PC-3 (cell line): ENCODE measurements at regions not wholly inside any gene's neighbourhood (a gene's known extent, or its start where the extent isn't known, plus 50 kb on each side); places are given as distances from the start of the nearest gene placed in this dataset.

ENCODE experiments used
- CTCF ChIP-seq: fragments of 300-600 bp; sonication (generic); conservative IDR thresholded peaks from 2 replicates; pipeline ENCODE4 v1.5.1; 2017; ENCODE audit warnings: antibody characterized with exemption, low read depth, mild to moderate bottlenecking, low read length
- EZH2 ChIP-seq: fragments of 300-600 bp; sonication (generic); IDR thresholded peaks from one replicate; pipeline ENCODE4 v1.6.1; 2017; ENCODE audit warnings: antibody characterized with exemption, mild to moderate bottlenecking, low read length; ENCODE audit not compliant: unreplicated experiment

DNA sequence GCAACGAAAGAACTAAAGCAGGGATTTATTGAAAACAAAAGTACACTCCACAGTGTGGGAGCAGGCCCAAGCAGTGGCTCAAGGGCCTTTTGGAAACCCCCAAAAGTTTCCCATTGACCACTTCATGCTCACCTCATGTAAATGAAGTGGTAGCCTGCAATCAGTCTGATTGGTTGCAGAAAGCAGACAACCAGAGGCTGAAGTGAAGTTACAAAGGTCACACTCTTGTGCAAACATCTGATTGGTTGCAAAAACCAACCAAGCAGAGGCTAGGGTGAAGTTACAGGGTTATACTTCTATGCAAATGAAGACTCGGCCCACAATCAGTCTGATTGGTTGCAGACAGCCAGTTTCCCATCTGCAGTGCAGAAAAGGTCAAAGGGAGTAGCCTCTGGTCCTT, 258.0 kb downstream of the YTHDC2 start:
- TF ChIP-seq CTCF: no peak
- TF ChIP-seq EZH2: no peak
